ENCODE measurements at regions not wholly inside any gene's neighbourhood (a gene's known extent, or its start where the extent isn't known, plus 50 kb on each side); places are given as distances from the start of the nearest gene placed in this dataset.

DNA sequence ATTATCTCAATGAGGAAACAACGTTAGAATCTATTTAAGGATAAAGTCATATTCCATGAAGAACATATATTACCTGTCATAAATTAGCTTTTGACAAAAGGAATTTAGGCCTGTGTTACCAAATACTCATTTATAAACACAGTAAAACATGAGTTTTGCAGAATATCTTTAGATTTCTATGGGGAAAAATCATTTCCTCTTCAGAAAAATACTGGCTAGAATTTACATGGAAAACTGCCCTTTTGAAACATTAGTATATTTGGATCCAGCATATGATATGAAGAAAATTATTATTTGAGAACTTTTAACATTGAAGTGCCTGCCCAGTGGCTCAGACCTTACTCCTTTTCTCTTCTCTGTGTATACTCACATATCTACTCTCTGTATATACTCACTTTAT, 131.4 kb upstream of the NEIL3 start:
- TF ChIP-seq CTCF (conservative IDR thresholded peaks at IDR 0.05; ENCODE audit: low read length) (no peak), EZH2phosphoT487 (IDR thresholded peaks at IDR 0.05; ENCODE audit: borderline replicate concordance) (no peak)

Data from Loucy (cell line).